DOHH2 (cell line): ENCODE measurements at regions not wholly inside any gene's neighbourhood (a gene's known extent, or its start where the extent isn't known, plus 50 kb on each side); places are given as distances from the start of the nearest gene placed in this dataset.

ENCODE experiments used
- EZH2phosphoT487 ChIP-seq: fragments of 200-600 bp; sonication (generic); IDR thresholded peaks from 2 replicates; pipeline ENCODE4 v1.6.1; 2017; ENCODE audit warnings: borderline replicate concordance, mild to moderate bottlenecking, antibody characterized with exemption, low read length, moderate library complexity, mixed read lengths
- TF ChIP-seq, protein P1 (sequence below): fragments of 200-600 bp; sonication (generic); IDR thresholded peaks from one replicate; pipeline ENCODE4 v1.5.1; 2014; ENCODE audit warnings: antibody characterized with exemption, mild to moderate bottlenecking, low read depth, low read length; ENCODE audit not compliant: poor library complexity, severe bottlenecking

DNA sequence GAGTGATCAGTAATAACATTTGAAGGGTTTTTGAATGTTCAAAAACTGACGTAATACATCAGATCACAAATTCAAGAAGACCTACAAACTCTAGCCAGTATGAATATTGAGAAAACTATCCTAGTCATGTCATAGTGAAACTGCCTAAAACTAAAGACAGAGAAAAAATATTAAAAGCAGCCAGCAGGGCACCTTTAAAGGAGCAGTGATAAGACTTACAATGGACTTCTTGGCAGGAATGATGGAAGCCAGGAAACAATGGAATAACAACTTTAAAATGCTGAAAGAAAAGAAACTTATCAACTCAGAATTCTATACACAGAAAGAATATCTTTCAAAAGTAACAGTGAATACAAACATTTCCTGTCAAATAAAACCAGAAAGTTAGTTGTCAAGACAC, 78.3 kb upstream of the CTBP2 start:
- TF ChIP-seq, protein P1, sequence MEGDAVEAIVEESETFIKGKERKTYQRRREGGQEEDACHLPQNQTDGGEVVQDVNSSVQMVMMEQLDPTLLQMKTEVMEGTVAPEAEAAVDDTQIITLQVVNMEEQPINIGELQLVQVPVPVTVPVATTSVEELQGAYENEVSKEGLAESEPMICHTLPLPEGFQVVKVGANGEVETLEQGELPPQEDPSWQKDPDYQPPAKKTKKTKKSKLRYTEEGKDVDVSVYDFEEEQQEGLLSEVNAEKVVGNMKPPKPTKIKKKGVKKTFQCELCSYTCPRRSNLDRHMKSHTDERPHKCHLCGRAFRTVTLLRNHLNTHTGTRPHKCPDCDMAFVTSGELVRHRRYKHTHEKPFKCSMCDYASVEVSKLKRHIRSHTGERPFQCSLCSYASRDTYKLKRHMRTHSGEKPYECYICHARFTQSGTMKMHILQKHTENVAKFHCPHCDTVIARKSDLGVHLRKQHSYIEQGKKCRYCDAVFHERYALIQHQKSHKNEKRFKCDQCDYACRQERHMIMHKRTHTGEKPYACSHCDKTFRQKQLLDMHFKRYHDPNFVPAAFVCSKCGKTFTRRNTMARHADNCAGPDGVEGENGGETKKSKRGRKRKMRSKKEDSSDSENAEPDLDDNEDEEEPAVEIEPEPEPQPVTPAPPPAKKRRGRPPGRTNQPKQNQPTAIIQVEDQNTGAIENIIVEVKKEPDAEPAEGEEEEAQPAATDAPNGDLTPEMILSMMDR = no peak
- TF ChIP-seq EZH2phosphoT487 = no peak
